PFSK-1 (cell line): ENCODE measurements at regions not wholly inside any gene's neighbourhood (a gene's known extent, or its start where the extent isn't known, plus 50 kb on each side); places are given as distances from the start of the nearest gene placed in this dataset.

Experiments
- FOXP2 ChIP-seq: optimal IDR thresholded peaks from 2 replicates; pipeline ENCODE3; 2011; ENCODE audit warnings: borderline replicate concordance, control low read depth, inconsistent platforms; ENCODE audit not compliant: insufficient read depth; ENCODE audit errors: extremely low read length, extremely low read depth
- POLR2AphosphoS5 ChIP-seq: IDR thresholded peaks from 2 replicates; pipeline ENCODE4 v1.6.1; 2012; ENCODE audit warnings: low read depth, mild to moderate bottlenecking, control low read depth, low read length, moderate library complexity
- REST ChIP-seq, 2 experiments: IDR thresholded peaks; 2 replicates each; pipeline versions ENCODE4 v1.6.1 to v1.8.0; 2011 to 2012; ENCODE audit warnings: low read depth in 2 of 2, low read length in 2 of 2, control low read depth in 1 of 2, inconsistent platforms in 1 of 2, mild to moderate bottlenecking in 1 of 2, moderate library complexity in 1 of 2; ENCODE audit not compliant: insufficient read depth in 1 of 2
- SIN3A ChIP-seq: IDR thresholded peaks from 2 replicates; pipeline ENCODE4 v1.6.1; 2012; ENCODE audit warnings: mild to moderate bottlenecking, low read length, moderate library complexity, borderline replicate concordance; ENCODE audit not compliant: insufficient read depth
- TAF1 ChIP-seq: IDR thresholded peaks from 2 replicates; pipeline ENCODE4 v1.6.1; 2012; ENCODE audit warnings: low read length, control low read depth, borderline replicate concordance; ENCODE audit not compliant: insufficient read depth

DNA sequence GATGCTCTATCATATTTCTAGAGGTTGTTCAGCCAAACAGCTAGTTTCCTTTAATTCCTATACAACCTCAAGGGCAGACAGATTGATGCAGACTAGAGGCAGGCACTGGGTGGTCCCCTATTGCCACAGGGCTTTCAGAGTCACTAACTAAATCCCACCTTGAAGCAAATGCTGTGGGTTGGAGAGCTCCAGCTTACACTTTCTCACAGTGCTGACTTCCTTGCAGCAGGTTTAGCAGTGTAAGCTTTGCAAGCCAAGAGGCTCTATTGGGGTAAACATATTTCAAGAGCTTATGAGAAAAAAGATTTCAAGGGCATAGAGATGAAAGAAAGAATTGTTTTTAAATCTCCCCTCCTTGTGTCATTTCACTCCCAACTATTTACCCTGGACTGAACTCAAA lies 366.5 kb upstream of the CRIM1 start:
- no peak for TF ChIP-seq FOXP2
- TF ChIP-seq TAF1 = no peak
- TF ChIP-seq REST (IDR thresholded peaks at IDR 0.05; ENCODE audit: insufficient read depth in 1 of 2, low read depth in 2 of 2, low read length in 2 of 2) = no peak
- TF ChIP-seq SIN3A = no peak
- no peak for TF ChIP-seq POLR2AphosphoS5

DNA sequence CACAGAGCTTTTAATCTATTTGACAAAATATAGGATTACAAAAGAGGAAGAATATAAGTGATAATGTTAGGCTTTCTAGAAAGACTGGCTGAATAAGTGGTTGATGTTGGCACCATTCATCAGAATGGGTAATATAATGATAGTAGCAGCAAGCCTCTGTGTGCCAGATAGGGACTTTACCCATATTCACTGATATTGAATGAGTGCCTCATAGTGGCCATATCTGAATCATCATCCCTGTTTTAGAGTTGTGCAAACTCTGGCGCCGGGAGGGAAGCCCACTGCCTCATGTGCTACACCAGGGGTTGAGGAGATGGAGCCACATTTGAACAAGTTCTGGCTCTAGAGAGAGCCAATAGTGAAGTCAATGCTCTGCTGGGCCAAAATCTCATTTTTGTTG lies 368.7 kb upstream of the CRIM1 start:
- TF ChIP-seq POLR2AphosphoS5 (no peak), SIN3A (no peak), FOXP2 (no peak)

GRCh38 chr2:35978218-35978617 lies 377.4 kb upstream of the CRIM1 start:
- no peak for TF ChIP-seq POLR2AphosphoS5
- no peak for TF ChIP-seq FOXP2
- TF ChIP-seq TAF1 = no peak
- TF ChIP-seq REST (IDR thresholded peaks at IDR 0.05; ENCODE audit: insufficient read depth in 1 of 2, low read depth in 2 of 2, low read length in 2 of 2) = no peak
- TF ChIP-seq SIN3A = no peak

DNA sequence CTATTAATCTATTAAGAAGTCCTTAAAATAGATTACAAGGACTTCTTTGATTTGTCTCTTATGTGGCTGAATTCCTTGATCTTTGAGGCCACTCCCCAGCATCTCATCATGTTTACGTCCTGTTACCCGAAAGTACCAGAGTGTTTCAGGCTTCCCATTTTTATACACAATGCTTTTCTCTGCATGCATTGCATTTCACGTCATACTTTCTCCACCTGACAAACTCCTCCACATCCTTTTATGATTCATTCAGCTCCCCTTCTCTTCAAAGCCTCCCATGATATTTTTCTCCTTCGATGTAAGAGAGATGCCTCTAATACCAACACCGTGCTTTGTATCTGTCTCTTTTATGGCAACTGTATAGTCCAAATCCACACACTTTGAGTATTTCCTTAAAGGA lies 379.0 kb upstream of the CRIM1 start:
- no peak for TF ChIP-seq REST (IDR thresholded peaks at IDR 0.05; ENCODE audit: insufficient read depth in 1 of 2, low read depth in 2 of 2, low read length in 2 of 2)
- no peak for TF ChIP-seq SIN3A
- TF ChIP-seq FOXP2 = no peak
- no peak for TF ChIP-seq TAF1
- TF ChIP-seq POLR2AphosphoS5 = no peak

DNA sequence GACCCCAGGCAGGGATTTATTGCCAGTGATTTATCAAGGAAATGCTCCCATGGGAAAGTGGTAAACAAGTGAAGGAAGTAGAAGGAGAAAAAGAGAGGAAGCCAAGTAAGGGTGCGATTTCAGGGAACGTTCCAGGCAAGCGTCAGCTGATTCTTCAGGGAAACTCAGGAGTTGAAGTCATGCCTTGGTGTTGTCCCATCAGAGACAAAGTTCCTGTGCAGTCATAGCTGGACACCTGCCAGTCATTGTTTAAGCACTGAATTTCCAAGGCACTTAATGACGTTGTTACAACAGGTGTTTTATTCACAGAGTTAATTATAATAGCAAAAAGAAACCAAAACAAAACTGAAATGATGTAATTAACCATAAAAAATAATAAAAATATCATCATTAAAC lies 381.8 kb upstream of the CRIM1 start:
- TF ChIP-seq TAF1 = no peak
- no peak for TF ChIP-seq SIN3A
- TF ChIP-seq REST (IDR thresholded peaks at IDR 0.05; ENCODE audit: insufficient read depth in 1 of 2, low read depth in 2 of 2, low read length in 2 of 2) = no peak
- TF ChIP-seq FOXP2 = no peak
- no peak for TF ChIP-seq POLR2AphosphoS5

GRCh38 chr2:35973132-35973736 lies 382.3 kb upstream of the CRIM1 start:
- no peak for TF ChIP-seq FOXP2
